ENCODE measurements at regions not wholly inside any gene's neighbourhood (a gene's known extent, or its start where the extent isn't known, plus 50 kb on each side); places are given as distances from the start of the nearest gene placed in this dataset.

DNA sequence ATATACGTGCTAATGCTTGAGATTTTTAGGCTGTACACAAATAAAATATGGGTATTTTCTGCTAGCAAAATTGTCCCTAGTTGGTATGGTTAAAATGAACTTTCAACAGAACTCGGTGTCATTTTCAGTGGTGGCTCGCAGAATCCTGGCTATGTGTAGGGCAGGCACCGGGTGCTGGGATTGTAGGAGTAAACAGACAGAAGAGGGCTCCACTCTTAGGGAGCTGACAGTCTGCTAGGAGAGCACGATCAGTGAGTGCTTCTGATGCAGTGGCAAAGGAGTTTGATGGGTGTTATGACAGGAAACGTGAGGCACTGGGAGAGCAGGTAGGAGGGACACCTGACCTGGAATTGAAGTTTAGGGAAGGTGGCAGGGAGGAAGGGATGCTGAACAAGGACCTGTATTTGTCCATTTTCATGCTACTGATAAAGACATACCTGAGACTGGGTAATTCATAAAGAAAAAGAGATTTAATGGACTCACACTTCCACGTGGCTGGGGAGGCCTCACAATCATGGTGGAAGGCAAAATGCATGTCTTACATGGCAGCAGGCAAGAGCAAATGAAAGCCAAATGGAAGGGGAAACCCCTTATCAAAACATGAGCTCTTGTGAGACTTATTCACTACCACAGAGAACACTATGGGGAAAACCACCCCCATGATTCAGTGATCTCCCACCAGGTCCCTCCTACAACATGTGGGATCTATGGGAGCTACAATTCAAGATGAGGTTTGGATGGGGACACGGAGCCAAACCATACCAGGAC, 105.4 kb upstream of the LCLAT1 start:
- TF ChIP-seq GLIS1 (tag by site-specific recombination; IDR thresholded peaks at IDR 0.05) = no peak
- no peak for TF ChIP-seq ZNF10 (tag by site-specific recombination; IDR thresholded peaks at IDR 0.05)
- TF ChIP-seq, protein P1, sequence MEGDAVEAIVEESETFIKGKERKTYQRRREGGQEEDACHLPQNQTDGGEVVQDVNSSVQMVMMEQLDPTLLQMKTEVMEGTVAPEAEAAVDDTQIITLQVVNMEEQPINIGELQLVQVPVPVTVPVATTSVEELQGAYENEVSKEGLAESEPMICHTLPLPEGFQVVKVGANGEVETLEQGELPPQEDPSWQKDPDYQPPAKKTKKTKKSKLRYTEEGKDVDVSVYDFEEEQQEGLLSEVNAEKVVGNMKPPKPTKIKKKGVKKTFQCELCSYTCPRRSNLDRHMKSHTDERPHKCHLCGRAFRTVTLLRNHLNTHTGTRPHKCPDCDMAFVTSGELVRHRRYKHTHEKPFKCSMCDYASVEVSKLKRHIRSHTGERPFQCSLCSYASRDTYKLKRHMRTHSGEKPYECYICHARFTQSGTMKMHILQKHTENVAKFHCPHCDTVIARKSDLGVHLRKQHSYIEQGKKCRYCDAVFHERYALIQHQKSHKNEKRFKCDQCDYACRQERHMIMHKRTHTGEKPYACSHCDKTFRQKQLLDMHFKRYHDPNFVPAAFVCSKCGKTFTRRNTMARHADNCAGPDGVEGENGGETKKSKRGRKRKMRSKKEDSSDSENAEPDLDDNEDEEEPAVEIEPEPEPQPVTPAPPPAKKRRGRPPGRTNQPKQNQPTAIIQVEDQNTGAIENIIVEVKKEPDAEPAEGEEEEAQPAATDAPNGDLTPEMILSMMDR (tag by site-specific recombination; IDR thresholded peaks at IDR 0.05) = no peak
- TF ChIP-seq ZNF843 (tag by site-specific recombination; IDR thresholded peaks at IDR 0.05) = no peak
- TF ChIP-seq, protein P2, sequence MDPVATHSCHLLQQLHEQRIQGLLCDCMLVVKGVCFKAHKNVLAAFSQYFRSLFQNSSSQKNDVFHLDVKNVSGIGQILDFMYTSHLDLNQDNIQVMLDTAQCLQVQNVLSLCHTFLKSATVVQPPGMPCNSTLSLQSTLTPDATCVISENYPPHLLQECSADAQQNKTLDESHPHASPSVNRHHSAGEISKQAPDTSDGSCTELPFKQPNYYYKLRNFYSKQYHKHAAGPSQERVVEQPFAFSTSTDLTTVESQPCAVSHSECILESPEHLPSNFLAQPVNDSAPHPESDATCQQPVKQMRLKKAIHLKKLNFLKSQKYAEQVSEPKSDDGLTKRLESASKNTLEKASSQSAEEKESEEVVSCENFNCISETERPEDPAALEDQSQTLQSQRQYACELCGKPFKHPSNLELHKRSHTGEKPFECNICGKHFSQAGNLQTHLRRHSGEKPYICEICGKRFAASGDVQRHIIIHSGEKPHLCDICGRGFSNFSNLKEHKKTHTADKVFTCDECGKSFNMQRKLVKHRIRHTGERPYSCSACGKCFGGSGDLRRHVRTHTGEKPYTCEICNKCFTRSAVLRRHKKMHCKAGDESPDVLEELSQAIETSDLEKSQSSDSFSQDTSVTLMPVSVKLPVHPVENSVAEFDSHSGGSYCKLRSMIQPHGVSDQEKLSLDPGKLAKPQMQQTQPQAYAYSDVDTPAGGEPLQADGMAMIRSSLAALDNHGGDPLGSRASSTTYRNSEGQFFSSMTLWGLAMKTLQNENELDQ (tag by site-specific recombination; IDR thresholded peaks at IDR 0.05; ENCODE audit: low read depth) = no peak
- TF ChIP-seq ZEB2 (tag by site-specific recombination; IDR thresholded peaks at IDR 0.05) = no peak
- TF ChIP-seq MZF1 (tag by site-specific recombination; IDR thresholded peaks at IDR 0.05; ENCODE audit: borderline replicate concordance) = no peak
- TF ChIP-seq ZNF530 (tag by site-specific recombination; IDR thresholded peaks at IDR 0.05; ENCODE audit: low read depth) = no peak
- no peak for TF ChIP-seq YY1 (tag by site-specific recombination; IDR thresholded peaks at IDR 0.05)
- TF ChIP-seq ZNF555 (tag by site-specific recombination; conservative IDR thresholded peaks at IDR 0.05) = no peak
- no peak for TF ChIP-seq ZNF274 (IDR thresholded peaks at IDR 0.05; ENCODE audit: low read length)
- no peak for TF ChIP-seq ZNF274 (tag by site-specific recombination; IDR thresholded peaks at IDR 0.05; ENCODE audit: borderline replicate concordance)

Data from HEK293 (cell line).